Peyer's patch (tissue), 4 donors: ENCODE measurements at regions not wholly inside any gene's neighbourhood (a gene's known extent, or its start where the extent isn't known, plus 50 kb on each side); places are given as distances from the start of the nearest gene placed in this dataset.

ENCODE experiments used
- DNase-seq, 3 donors: peaks; one replicate each; pipeline ENCODE4 v3.0.0-alpha.2; 2017 to 2019
- H3K27ac ChIP-seq, 4 donors: fragments of 200-600 bp; sonication (generic); one replicate each; pipeline ENCODE4 v1.5.1; 2016 to 2019
- H3K27me3 ChIP-seq, 2 donors: fragments of 200-600 bp; sonication (generic); one replicate each; pipeline ENCODE4 v1.5.1; 2019
- H3K36me3 ChIP-seq, 3 donors: fragments of 200-600 bp; sonication (generic); one replicate each; pipeline ENCODE4 v1.5.1; 2016 to 2019
- H3K4me1 ChIP-seq, 4 donors: fragments of 200-600 bp; sonication (generic); one replicate each; pipeline ENCODE4 v1.5.1; 2016 to 2019
- H3K4me3 ChIP-seq, 4 donors: fragments of 200-600 bp; sonication (generic); 1 replicate in 3 of 4; 2 replicates in 1 of 4; pipeline ENCODE4 v1.5.1; 2016 to 2019; ENCODE audit warnings: mild to moderate bottlenecking in 1 of 4
- H3K9me3 ChIP-seq, 4 donors: fragments of 200-600 bp; sonication (generic); one replicate each; pipeline ENCODE4 v1.5.1; 2016 to 2019; ENCODE audit warnings: mild to moderate bottlenecking in 1 of 4
- POLR2A ChIP-seq, 2 donors: fragments of 450-650 bp; IDR thresholded peaks; one replicate each; pipeline ENCODE4 v1.5.1; 2017; ENCODE audit warnings: antibody characterized with exemption in 2 of 2, mild to moderate bottlenecking in 2 of 2, moderate library complexity in 2 of 2
- TF ChIP-seq, protein P1 (sequence below), 6 experiments: fragments of 450-650 bp in 4 of 6; fragments of 200-600 bp in 2 of 6; sonication (generic) in 1 of 6; IDR thresholded peaks; one replicate each; pipeline ENCODE4 v1.5.1; 2017 to 2019; ENCODE audit warnings: antibody characterized with exemption in 6 of 6, mild to moderate bottlenecking in 3 of 6, moderate library complexity in 1 of 6

DNA sequence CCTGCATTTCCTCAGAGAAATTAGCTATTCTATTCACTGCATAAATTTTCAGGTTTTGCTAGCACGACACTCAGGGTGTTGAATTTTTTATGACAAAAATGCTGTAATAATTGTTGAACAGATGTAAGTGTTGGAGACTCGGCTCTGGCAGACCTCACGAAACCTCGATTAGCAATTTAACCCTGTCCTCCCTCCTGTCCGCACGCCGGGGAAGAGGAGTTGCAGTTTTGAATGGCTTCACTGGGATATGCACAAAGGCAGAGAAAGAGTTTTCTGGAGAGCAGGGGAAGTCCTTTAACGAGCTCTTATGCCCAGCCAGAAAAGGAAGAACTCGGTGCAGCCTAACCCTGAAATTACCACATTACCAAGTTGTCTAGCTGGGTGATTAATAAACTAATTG, 661.1 kb downstream of the VRK1 start:
- peaks cover 0 to 4% (median 0%) of the 10 kb centered on the region in 4 donors for H3K9me3 ChIP-seq
- H3K27me3 ChIP-seq, result no peaks in the 10 kb centered on the region
- peaks cover 0 to 21% (median 0%) of the 10 kb centered on the region in 4 donors for H3K4me1 ChIP-seq
- H3K36me3 ChIP-seq, result no peaks in the 10 kb centered on the region
- peak overlapping the region in 3 of 4 donors; percentile 36 to 46 (median 44) for H3K4me3 ChIP-seq
- no peak for DNase-seq
- peak overlapping the region; percentile 57 to 75 (median 60) for H3K27ac ChIP-seq
- TF ChIP-seq POLR2A (IDR thresholded peaks at IDR 0.05), result no peak
- TF ChIP-seq, protein P1, sequence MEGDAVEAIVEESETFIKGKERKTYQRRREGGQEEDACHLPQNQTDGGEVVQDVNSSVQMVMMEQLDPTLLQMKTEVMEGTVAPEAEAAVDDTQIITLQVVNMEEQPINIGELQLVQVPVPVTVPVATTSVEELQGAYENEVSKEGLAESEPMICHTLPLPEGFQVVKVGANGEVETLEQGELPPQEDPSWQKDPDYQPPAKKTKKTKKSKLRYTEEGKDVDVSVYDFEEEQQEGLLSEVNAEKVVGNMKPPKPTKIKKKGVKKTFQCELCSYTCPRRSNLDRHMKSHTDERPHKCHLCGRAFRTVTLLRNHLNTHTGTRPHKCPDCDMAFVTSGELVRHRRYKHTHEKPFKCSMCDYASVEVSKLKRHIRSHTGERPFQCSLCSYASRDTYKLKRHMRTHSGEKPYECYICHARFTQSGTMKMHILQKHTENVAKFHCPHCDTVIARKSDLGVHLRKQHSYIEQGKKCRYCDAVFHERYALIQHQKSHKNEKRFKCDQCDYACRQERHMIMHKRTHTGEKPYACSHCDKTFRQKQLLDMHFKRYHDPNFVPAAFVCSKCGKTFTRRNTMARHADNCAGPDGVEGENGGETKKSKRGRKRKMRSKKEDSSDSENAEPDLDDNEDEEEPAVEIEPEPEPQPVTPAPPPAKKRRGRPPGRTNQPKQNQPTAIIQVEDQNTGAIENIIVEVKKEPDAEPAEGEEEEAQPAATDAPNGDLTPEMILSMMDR (IDR thresholded peaks at IDR 0.05), result no peak

DNA sequence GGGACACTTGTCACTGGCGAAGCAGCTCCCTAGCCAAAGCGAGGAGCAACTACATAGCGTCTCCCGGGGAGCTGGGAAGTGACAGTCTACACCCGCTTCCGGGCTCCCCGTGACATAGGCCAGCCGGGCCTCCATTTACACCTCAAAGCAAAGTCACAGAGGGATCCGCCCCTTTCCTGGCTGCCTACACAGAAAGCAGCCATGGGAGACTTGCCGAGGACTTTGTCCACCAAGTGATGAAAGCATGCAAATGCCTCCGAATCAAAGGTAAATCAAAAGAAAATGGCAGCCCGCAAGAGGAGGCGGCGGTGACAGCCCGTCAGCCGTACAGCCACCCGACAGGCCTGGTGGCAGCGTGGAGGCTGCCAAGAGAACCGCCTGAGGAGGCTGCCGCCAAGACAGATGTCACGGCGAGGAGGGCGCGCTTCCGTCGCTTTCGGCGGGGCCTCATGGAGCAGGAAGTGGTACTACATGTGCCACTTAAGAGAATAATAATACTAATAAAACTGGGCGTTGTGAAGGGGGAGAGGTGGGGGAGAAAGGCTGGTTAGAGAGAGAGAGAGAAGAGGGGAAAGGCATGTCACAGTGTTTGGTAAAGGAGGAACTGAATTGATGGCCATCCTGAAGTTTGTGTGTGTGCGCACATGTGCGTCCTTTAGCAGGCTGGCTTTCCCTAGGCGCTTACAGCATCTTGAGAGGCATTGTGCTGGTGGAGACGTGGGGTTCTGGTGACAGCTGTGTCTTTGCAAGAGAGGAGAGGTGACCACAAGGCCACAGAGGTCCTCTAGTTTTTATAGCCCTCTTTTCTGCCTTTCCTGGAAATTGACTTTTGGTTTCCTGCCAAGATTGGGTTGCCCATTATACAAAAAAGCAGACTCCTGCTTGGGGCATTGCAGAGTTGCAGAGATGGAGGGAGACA, 661.7 kb downstream of the VRK1 start:
- TF ChIP-seq, protein P1 (IDR thresholded peaks at IDR 0.05), result no peak
- TF ChIP-seq POLR2A (IDR thresholded peaks at IDR 0.05), result no peak
- peak overlapping the region; percentile 57 to 75 (median 60) for H3K27ac ChIP-seq

DNA sequence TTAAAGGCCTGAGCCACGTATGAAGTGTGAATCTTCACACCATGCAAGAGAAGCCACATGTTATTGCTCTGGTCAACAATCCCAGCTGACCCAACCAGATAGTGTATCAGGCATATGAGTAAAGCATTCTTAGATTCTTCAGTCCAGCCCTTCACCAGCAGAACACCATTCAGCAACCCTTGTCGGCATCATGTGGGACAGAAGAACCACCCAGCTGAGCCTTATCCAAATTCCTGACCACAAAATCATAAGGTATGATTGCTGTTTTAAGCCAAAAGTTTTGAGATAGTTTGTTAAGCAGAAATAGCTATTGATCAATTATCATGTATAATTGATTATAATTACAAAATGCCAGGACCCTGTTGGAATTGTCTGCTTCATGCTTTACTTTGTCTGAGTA, 664.9 kb downstream of the VRK1 start:
- Histone ChIP-seq H3K27ac (no peak overlapping the region), H3K36me3 (no peaks in the 10 kb centered on the region), H3K27me3 (no peaks in the 10 kb centered on the region), H3K4me3 (no peak overlapping the region), H3K4me1 (peaks cover 0 to 15% (median 0%) of the 10 kb centered on the region in 4 donors), H3K9me3 (peaks cover 0 to 4% (median 0%) of the 10 kb centered on the region in 4 donors)
- no peak for TF ChIP-seq POLR2A (IDR thresholded peaks at IDR 0.05)
- TF ChIP-seq, protein P1 (IDR thresholded peaks at IDR 0.05), result no peak
- no peak for DNase-seq

More for the DNA sequence above, 661.7 kb downstream of the VRK1 start:
- Histone ChIP-seq H3K4me3 (peak overlapping the region; percentile 28 to 46 (median 40)), H3K4me1 (peaks cover 0 to 21% (median 0%) of the 10 kb centered on the region in 4 donors), H3K36me3 (no peaks in the 10 kb centered on the region), H3K27me3 (no peaks in the 10 kb centered on the region), H3K9me3 (peaks cover 0 to 4% (median 0%) of the 10 kb centered on the region in 4 donors)
- DNase-seq, result peak; percentile 70 to 88 (median 75)

DNA sequence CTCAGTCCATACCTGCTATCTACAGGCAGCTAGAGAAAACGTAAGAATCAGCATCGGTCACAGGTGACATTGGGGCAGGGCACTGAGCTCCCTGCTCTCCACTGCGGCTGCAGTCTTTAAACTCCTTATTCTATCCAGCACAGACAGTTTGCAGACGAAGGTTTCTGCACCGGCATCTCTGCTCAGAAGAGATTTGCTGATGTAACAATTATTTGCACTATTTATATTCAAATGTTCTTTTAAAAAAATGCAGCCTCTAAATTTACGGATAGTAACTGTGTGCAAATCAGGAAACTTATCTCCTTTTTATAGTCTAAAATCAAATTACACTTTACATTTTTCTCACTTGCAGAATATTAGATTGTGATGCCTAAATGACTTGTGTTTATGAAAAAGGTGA, 671.0 kb downstream of the VRK1 start:
- no peak for DNase-seq
- Histone ChIP-seq H3K4me1 (no peaks in the 10 kb centered on the region), H3K27me3 (no peaks in the 10 kb centered on the region), H3K4me3 (no peak overlapping the region), H3K9me3 (no peaks in the 10 kb centered on the region), H3K36me3 (no peaks in the 10 kb centered on the region), H3K27ac (no peak overlapping the region)
- TF ChIP-seq, protein P1 (IDR thresholded peaks at IDR 0.05), result no peak
- no peak for TF ChIP-seq POLR2A (IDR thresholded peaks at IDR 0.05)

DNA sequence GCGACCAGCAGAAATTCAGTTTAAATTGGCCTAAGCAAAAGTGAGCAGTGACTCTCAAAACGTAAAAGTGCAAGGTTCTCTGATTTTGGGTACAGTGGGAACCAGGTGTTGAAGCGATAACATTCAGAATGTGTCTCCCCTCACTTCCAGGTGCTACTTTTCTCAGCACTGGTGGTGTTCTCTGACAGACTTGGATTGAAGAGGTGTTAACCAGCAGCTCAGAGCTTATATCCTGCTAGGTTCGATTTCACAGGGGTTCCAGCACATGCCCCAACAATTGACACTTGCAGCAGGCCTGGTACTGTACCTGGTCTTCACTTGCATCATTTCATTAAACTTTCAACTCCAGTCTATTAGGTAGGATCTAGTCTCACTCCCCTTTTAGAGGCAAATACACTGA, 680.2 kb downstream of the VRK1 start:
- Histone ChIP-seq H3K4me3 (no peak overlapping the region), H3K36me3 (no peaks in the 10 kb centered on the region), H3K27ac (no peak overlapping the region), H3K9me3 (no peaks in the 10 kb centered on the region), H3K27me3 (no peaks in the 10 kb centered on the region), H3K4me1 (no peaks in the 10 kb centered on the region)
- no peak for TF ChIP-seq POLR2A (IDR thresholded peaks at IDR 0.05)
- TF ChIP-seq, protein P1 (IDR thresholded peaks at IDR 0.05), result no peak
- no peak for DNase-seq
